SU-DHL-6 (cell line): ENCODE measurements at regions not wholly inside any gene's neighbourhood (a gene's known extent, or its start where the extent isn't known, plus 50 kb on each side); places are given as distances from the start of the nearest gene placed in this dataset.

Experiments
- EZH2phosphoT487 ChIP-seq: fragments of 200-600 bp; sonication (generic), shearing (Covaris generic); conservative IDR thresholded peaks from 2 replicates; pipeline ENCODE4 v1.6.1; 2018; ENCODE audit warnings: mild to moderate bottlenecking, antibody characterized with exemption, low read length, moderate library complexity, mixed read lengths
- TF ChIP-seq, protein P1 (sequence below): fragments of 200-600 bp; sonication (generic); IDR thresholded peaks from one replicate; pipeline ENCODE4 v1.5.1; 2017; ENCODE audit warnings: antibody characterized with exemption, mild to moderate bottlenecking, low read length, moderate library complexity; ENCODE audit not compliant: insufficient read depth, poor library complexity, severe bottlenecking

DNA sequence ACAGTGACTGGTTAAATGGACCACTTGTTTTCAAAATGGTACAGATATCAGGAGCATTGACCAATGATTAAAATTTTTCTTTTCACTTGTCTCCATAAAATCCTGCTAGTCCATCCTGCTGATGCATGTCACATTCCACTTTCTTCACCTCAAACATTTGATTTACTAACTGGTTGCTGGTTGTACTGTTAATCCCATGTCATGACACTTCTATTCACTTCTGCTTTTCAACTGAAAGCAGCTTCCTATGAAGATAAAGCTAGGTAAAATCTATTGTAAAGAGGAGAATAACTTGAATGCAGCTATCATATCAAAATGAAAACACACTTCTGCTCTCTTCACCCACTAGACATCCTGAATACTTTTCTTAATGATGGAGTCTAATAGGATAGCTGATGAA lies 149.6 kb upstream of the OTX2 start:
- TF ChIP-seq, protein P1, sequence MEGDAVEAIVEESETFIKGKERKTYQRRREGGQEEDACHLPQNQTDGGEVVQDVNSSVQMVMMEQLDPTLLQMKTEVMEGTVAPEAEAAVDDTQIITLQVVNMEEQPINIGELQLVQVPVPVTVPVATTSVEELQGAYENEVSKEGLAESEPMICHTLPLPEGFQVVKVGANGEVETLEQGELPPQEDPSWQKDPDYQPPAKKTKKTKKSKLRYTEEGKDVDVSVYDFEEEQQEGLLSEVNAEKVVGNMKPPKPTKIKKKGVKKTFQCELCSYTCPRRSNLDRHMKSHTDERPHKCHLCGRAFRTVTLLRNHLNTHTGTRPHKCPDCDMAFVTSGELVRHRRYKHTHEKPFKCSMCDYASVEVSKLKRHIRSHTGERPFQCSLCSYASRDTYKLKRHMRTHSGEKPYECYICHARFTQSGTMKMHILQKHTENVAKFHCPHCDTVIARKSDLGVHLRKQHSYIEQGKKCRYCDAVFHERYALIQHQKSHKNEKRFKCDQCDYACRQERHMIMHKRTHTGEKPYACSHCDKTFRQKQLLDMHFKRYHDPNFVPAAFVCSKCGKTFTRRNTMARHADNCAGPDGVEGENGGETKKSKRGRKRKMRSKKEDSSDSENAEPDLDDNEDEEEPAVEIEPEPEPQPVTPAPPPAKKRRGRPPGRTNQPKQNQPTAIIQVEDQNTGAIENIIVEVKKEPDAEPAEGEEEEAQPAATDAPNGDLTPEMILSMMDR: no peak
- TF ChIP-seq EZH2phosphoT487: no peak
